K562 (cell line): ENCODE measurements at regions not wholly inside any gene's neighbourhood (a gene's known extent, or its start where the extent isn't known, plus 50 kb on each side); places are given as distances from the start of the nearest gene placed in this dataset.

ENCODE experiments used
- ARHGAP35 ChIP-seq: fragments of 450-650 bp; IDR thresholded peaks from 2 replicates; pipeline ENCODE4 v1.6.1; 2018; ENCODE audit not compliant: partially characterized antibody
- CBX2 ChIP-seq: fragments of 200-600 bp; sonication (generic); IDR thresholded peaks from one replicate; pipeline ENCODE4 v1.6.1; 2012; ENCODE audit warnings: mild to moderate bottlenecking, low read length, inconsistent platforms; ENCODE audit not compliant: insufficient read depth, poor library complexity, severe bottlenecking
- CHAMP1 ChIP-seq: fragments of 450-650 bp; IDR thresholded peaks from 2 replicates; pipeline ENCODE4 v1.6.1; 2016; ENCODE audit warnings: mild to moderate bottlenecking
- CTCF ChIP-seq, 3 experiments: IDR thresholded peaks in 2 of 3; conservative IDR thresholded peaks in 1 of 3; 2 replicates each; pipeline ENCODE4 v1.5.1; 2011 to 2012; ENCODE audit warnings: low read length in 3 of 3, mild to moderate bottlenecking in 3 of 3, control low read depth in 2 of 3, improper control_type of control experiment in 1 of 3, inconsistent platforms in 1 of 3, low read depth in 1 of 3, mixed read lengths in 1 of 3, moderate library complexity in 1 of 3; ENCODE audit not compliant: insufficient read depth in 2 of 3
- DPF2 ChIP-seq: fragments of 450-650 bp; IDR thresholded peaks from 2 replicates; pipeline ENCODE4 v1.6.1; 2016
- ERF ChIP-seq: fragments of 450-650 bp; formaldehyde crosslinking; IDR thresholded peaks from 2 replicates; pipeline ENCODE4 v1.4.0; 2020; ENCODE audit warnings: mild to moderate bottlenecking, mixed read lengths
- HEY1 ChIP-seq: fragments of 250-450 bp; sonication (Bioruptor Pico); IDR thresholded peaks from 2 replicates; pipeline ENCODE4 v1.5.0; 2020; ENCODE audit warnings: mild to moderate bottlenecking, moderate library complexity, borderline replicate concordance
- HNRNPK ChIP-seq: fragments of 200-400 bp; formaldehyde crosslinking; IDR thresholded peaks from one replicate; pipeline ENCODE4 v1.6.1; 2018; ENCODE audit warnings: mild to moderate bottlenecking, low read depth, low read length; ENCODE audit not compliant: poor library complexity, severe bottlenecking
- MYNN ChIP-seq, 2 experiments: sonication (generic); formaldehyde crosslinking in 1 of 2; IDR thresholded peaks; 2 replicates each; pipeline versions ENCODE4 v1.5.0 to v1.6.1; 2016 to 2020; ENCODE audit warnings: antibody characterized with exemption in 1 of 2, missing genetic modification reagents in 1 of 2
- NBN ChIP-seq: fragments of 450-650 bp; IDR thresholded peaks from 2 replicates; pipeline ENCODE4 v1.6.1; 2016; ENCODE audit warnings: low read depth, mild to moderate bottlenecking
- NCOA4 ChIP-seq: fragments of 450-650 bp; IDR thresholded peaks from 2 replicates; pipeline ENCODE4 v1.6.1; 2018; ENCODE audit warnings: mild to moderate bottlenecking; ENCODE audit not compliant: partially characterized antibody
- NFE2L1 ChIP-seq: fragments of 450-650 bp; IDR thresholded peaks from 2 replicates; pipeline ENCODE4 v1.6.1; 2016; ENCODE audit warnings: missing genetic modification characterization, low read depth, mild to moderate bottlenecking, missing compliant biosample characterization, moderate library complexity, borderline replicate concordance
- NR2C2 ChIP-seq, 2 experiments: fragments of 200-800 bp in 1 of 2; sonication (Bioruptor generic) in 1 of 2; sonication (generic) in 1 of 2; formaldehyde crosslinking in 1 of 2; IDR thresholded peaks; 2 replicates each; pipeline versions ENCODE4 v1.6.1 to v1.8.0; 2016 to 2022; ENCODE audit warnings: mild to moderate bottlenecking in 1 of 2, missing compliant biosample characterization in 1 of 2, missing genetic modification characterization in 1 of 2, missing genetic modification reagents in 1 of 2
- PHB ChIP-seq: fragments of 250-450 bp; sonication (Bioruptor Pico); IDR thresholded peaks from 2 replicates; pipeline ENCODE4 v1.5.0; 2021
- SAP30 ChIP-seq: fragments of 200-600 bp; sonication (generic); IDR thresholded peaks from 2 replicates; pipeline ENCODE4 v1.6.1; 2012; ENCODE audit warnings: borderline replicate concordance, low read depth, mild to moderate bottlenecking, moderate library complexity, low read length, control low read depth, inconsistent platforms; ENCODE audit not compliant: insufficient read depth, poor library complexity, severe bottlenecking
- SIX5 ChIP-seq, 2 experiments: IDR thresholded peaks; 2 replicates each; pipeline ENCODE4 v1.6.1; 2011; ENCODE audit warnings: low read length in 2 of 2, borderline replicate concordance in 1 of 2, low read depth in 1 of 2, mild to moderate bottlenecking in 1 of 2, moderate library complexity in 1 of 2; ENCODE audit not compliant: insufficient read depth in 1 of 2
- SMAD3 ChIP-seq: fragments of 450-650 bp; formaldehyde crosslinking; conservative IDR thresholded peaks from 2 replicates; pipeline ENCODE4 v1.4.0; 2020; ENCODE audit warnings: mild to moderate bottlenecking
- SP2 ChIP-seq: IDR thresholded peaks from 2 replicates; pipeline ENCODE4 v1.6.1; 2011; ENCODE audit warnings: mild to moderate bottlenecking, low read depth, low read length, moderate library complexity; ENCODE audit not compliant: poor library complexity, severe bottlenecking; ENCODE audit errors: extremely low read depth
- SRF ChIP-seq, 2 experiments: fragments of 250-450, 450-650 bp in 1 of 2; sonication (Bioruptor Pico) in 1 of 2; sonication (generic) in 1 of 2; formaldehyde crosslinking; IDR thresholded peaks; 2 replicates each; pipeline versions ENCODE4 v1.5.0 to v1.5.1; 2020 to 2022; ENCODE audit warnings: mild to moderate bottlenecking in 1 of 2, missing genetic modification reagents in 1 of 2
- TRIM24 ChIP-seq, 2 experiments: fragments of 450-650 bp; IDR thresholded peaks; 2 replicates each; pipeline ENCODE4 v1.6.1; 2016
- ZNF277 ChIP-seq: fragments of 250-450 bp; sonication (Bioruptor Pico); IDR thresholded peaks from 2 replicates; pipeline ENCODE4 v1.8.0; 2022; ENCODE audit warnings: inconsistent platforms, mild to moderate bottlenecking, moderate library complexity, borderline replicate concordance
- ZNF75A ChIP-seq: fragments of 450-650 bp; formaldehyde crosslinking; IDR thresholded peaks from 2 replicates; pipeline ENCODE4 v1.4.0; 2020; ENCODE audit warnings: mild to moderate bottlenecking

GRCh38 chr2:111702119-111702803 lies 181.7 kb downstream of the ANAPC1 start (continued):
- 0 out of 2 replicates have a peak, but pooled peaks have one; percentile 36 for TF ChIP-seq NBN
- TF ChIP-seq NCOA4 = no peak
- no peak for TF ChIP-seq SP2
- no peak for TF ChIP-seq MYNN (IDR thresholded peaks at IDR 0.05)
- no peak for TF ChIP-seq MYNN (CRISPR knock-in tag; IDR thresholded peaks at IDR 0.05)
- no peak for TF ChIP-seq SMAD3 (CRISPR knock-in tag)
- TF ChIP-seq PHB (CRISPR knock-in tag) = no peak
- TF ChIP-seq NR2C2 (CRISPR knock-in tag; IDR thresholded peaks at IDR 0.05) = no peak
- 0 out of 2 replicates have a peak, but pooled peaks have one; percentile 8 for TF ChIP-seq NR2C2 (tag; IDR thresholded peaks at IDR 0.05)
- no peak for TF ChIP-seq ZNF277 (CRISPR knock-in tag)
- TF ChIP-seq SIX5 (IDR thresholded peaks at IDR 0.05; ENCODE audit: borderline replicate concordance in 1 of 2, insufficient read depth in 1 of 2, low read depth in 1 of 2, low read length in 2 of 2) = no peak
- no peak for TF ChIP-seq TRIM24 (IDR thresholded peaks at IDR 0.05)
- TF ChIP-seq NFE2L1 (tag) = no peak
- no peak for TF ChIP-seq CHAMP1
- TF ChIP-seq ARHGAP35 = no peak
- TF ChIP-seq SRF (CRISPR knock-in tag; IDR thresholded peaks at IDR 0.05) = peak in 1 of 2 experiments; percentile 95; a peak in 1 of 4 replicates
- TF ChIP-seq CTCF (IDR thresholded peaks at IDR 0.05 in 2 of 3, conservative IDR thresholded peaks at IDR 0.05 in 1 of 3; ENCODE audit: insufficient read depth in 2 of 3, low read depth in 1 of 3, low read length in 3 of 3) = peak; percentile 92 to 97 (median 95)
- TF ChIP-seq CBX2 = no peak
- no peak for TF ChIP-seq ZNF75A
- no peak for TF ChIP-seq HEY1 (CRISPR knock-in tag)
- TF ChIP-seq HNRNPK = no peak
- no peak for TF ChIP-seq SAP30
- TF ChIP-seq ERF = no peak
- TF ChIP-seq DPF2 = no peak
